MM.1S (cell line): ENCODE measurements at regions not wholly inside any gene's neighbourhood (a gene's known extent, or its start where the extent isn't known, plus 50 kb on each side); places are given as distances from the start of the nearest gene placed in this dataset.

Experiments
- EZH2 ChIP-seq: fragments of 300-600 bp; sonication (generic); optimal IDR thresholded peaks from 2 replicates; pipeline ENCODE3; 2017; ENCODE audit warnings: low read depth, mild to moderate bottlenecking, antibody characterized with exemption, low read length, mixed read lengths
- EZH2phosphoT487 ChIP-seq: fragments of 300-600 bp; sonication (generic); IDR thresholded peaks from 2 replicates; pipeline ENCODE4 v1.6.1; 2018; ENCODE audit warnings: antibody characterized with exemption, low read length
- TF ChIP-seq, protein P1 (sequence below): fragments of 300-600 bp; sonication (generic); IDR thresholded peaks from 2 replicates; pipeline ENCODE4 v1.5.1; 2016; ENCODE audit warnings: antibody characterized with exemption, low read length, mixed read lengths

GRCh38 chr1:5478156-5478695, 514.0 kb downstream of the NPHP4 start:
- TF ChIP-seq, protein P1, sequence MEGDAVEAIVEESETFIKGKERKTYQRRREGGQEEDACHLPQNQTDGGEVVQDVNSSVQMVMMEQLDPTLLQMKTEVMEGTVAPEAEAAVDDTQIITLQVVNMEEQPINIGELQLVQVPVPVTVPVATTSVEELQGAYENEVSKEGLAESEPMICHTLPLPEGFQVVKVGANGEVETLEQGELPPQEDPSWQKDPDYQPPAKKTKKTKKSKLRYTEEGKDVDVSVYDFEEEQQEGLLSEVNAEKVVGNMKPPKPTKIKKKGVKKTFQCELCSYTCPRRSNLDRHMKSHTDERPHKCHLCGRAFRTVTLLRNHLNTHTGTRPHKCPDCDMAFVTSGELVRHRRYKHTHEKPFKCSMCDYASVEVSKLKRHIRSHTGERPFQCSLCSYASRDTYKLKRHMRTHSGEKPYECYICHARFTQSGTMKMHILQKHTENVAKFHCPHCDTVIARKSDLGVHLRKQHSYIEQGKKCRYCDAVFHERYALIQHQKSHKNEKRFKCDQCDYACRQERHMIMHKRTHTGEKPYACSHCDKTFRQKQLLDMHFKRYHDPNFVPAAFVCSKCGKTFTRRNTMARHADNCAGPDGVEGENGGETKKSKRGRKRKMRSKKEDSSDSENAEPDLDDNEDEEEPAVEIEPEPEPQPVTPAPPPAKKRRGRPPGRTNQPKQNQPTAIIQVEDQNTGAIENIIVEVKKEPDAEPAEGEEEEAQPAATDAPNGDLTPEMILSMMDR = no peak
- TF ChIP-seq EZH2phosphoT487 = no peak
- TF ChIP-seq EZH2 = no peak
